Endothelial cell of umbilical vein (primary cell): ENCODE measurements at regions not wholly inside any gene's neighbourhood (a gene's known extent, or its start where the extent isn't known, plus 50 kb on each side); places are given as distances from the start of the nearest gene placed in this dataset.

Source experiments
- BruUV-seq: library from RNA; stranded (reverse); fragments of 400-500 nt; replicated peaks from 2 replicates; lab custom pipeline; 2021; lab: Mats Ljungman, UMichigan
- CTCF ChIA-PET: fragments of 300-600, 350-600 bp; sonication (Branson Sonifier 250); formaldehyde crosslinking; loops from one replicate; lab custom pipeline; 2021; ENCODE audit warnings: antibody characterized with exemption, inconsistent platforms; lab: Charles Lee
- POLR2A ChIA-PET: fragments of 300-600, 350-600 bp; sonication (Branson Sonifier 250); formaldehyde crosslinking; loops from one replicate; lab custom pipeline; 2021; ENCODE audit warnings: antibody characterized with exemption, inconsistent platforms; lab: Charles Lee
- DNase-seq: peaks from one replicate; pipeline ENCODE4 v3.0.0-alpha.2; 2011; ENCODE audit warnings: low read depth, low spot score
- FAIRE-seq: peaks from 2 replicates; lab custom pipeline; 2011; peaks lifted over from hg19 to GRCh38; lab: Jason Lieb, UNC
- H2AFZ ChIP-seq: 2 replicates; pipeline ENCODE4 v1.6.0; 2012; ENCODE audit warnings: low read depth, low read length, control low read depth, inconsistent platforms
- H3K27ac ChIP-seq: 2 replicates; pipeline ENCODE4 v1.5.1; 2011; ENCODE audit warnings: low read depth, mild to moderate bottlenecking, control low read depth, low read length, moderate library complexity; ENCODE audit not compliant: insufficient read depth
- H3K27me3 ChIP-seq, 2 experiments: 2 replicates each; pipeline versions ENCODE4 v1.6.0 to v1.6.1; 2011; ENCODE audit warnings: low read length in 2 of 2, mixed read lengths in 1 of 2; ENCODE audit not compliant: control insufficient read depth in 2 of 2, insufficient read depth in 2 of 2
- H3K36me3 ChIP-seq, 2 experiments: 2 replicates in 1 of 2; 3 replicates in 1 of 2; pipeline ENCODE4 v1.5.1; 2011; ENCODE audit warnings: low read length in 2 of 2, mild to moderate bottlenecking in 1 of 2, moderate library complexity in 1 of 2; ENCODE audit not compliant: control insufficient read depth in 2 of 2, insufficient read depth in 2 of 2; ENCODE audit errors: extremely low read depth in 1 of 2
- H3K4me1 ChIP-seq: 3 replicates; pipeline ENCODE4 v1.5.1; 2011; ENCODE audit warnings: mild to moderate bottlenecking, low read length; ENCODE audit not compliant: control insufficient read depth, insufficient read depth; ENCODE audit errors: extremely low read depth
- H3K4me2 ChIP-seq: 2 replicates; pipeline ENCODE4 v1.6.1; 2011; ENCODE audit warnings: low read length, control low read depth, mixed read lengths; ENCODE audit not compliant: insufficient read depth
- H3K4me3 ChIP-seq, 3 experiments: fragments of 200-600 bp in 1 of 3; sonication (generic), shearing (Covaris generic) in 1 of 3; replicated peaks in 1 of 3; 2 replicates each; pipeline ENCODE4 v1.5.1; 2011 to 2016; ENCODE audit warnings: control low read depth in 3 of 3, low read length in 3 of 3, mild to moderate bottlenecking in 2 of 3, inconsistent platforms in 1 of 3, low read depth in 1 of 3, moderate library complexity in 1 of 3; ENCODE audit not compliant: insufficient read depth in 1 of 3
- H3K79me2 ChIP-seq: 2 replicates; pipeline ENCODE4 v1.6.0; 2012; ENCODE audit warnings: low read length, inconsistent platforms; ENCODE audit not compliant: control insufficient read depth, insufficient read depth
- H3K9ac ChIP-seq: replicated peaks from 2 replicates; pipeline ENCODE3; 2011; ENCODE audit warnings: low read length, control low read depth; ENCODE audit not compliant: insufficient read depth; ENCODE audit errors: extremely low read depth
- H3K9me1 ChIP-seq: replicated peaks from 3 replicates; pipeline ENCODE4 v1.6.0; 2011; ENCODE audit warnings: mild to moderate bottlenecking, low read length; ENCODE audit not compliant: control insufficient read depth, insufficient read depth; ENCODE audit errors: extremely low read depth
- H3K9me3 ChIP-seq: replicated peaks from 2 replicates; pipeline ENCODE4 v1.5.1; 2012; ENCODE audit warnings: low read length, inconsistent platforms; ENCODE audit not compliant: control insufficient read depth, insufficient read depth
- H4K20me1 ChIP-seq: replicated peaks from 2 replicates; pipeline ENCODE3; 2011; ENCODE audit warnings: mild to moderate bottlenecking, low read length; ENCODE audit not compliant: control insufficient read depth, insufficient read depth; ENCODE audit errors: extremely low read depth
- CTCF ChIP-seq, 2 donors: IDR thresholded peaks; 1 replicate in 1 of 2; 2 replicates in 1 of 2; pipeline ENCODE4 v1.5.1; 2011; ENCODE audit warnings: low read length in 2 of 2, mild to moderate bottlenecking in 2 of 2, moderate library complexity in 2 of 2, control low read depth in 1 of 2, inconsistent platforms in 1 of 2, low read depth in 1 of 2; ENCODE audit not compliant: insufficient read depth in 1 of 2; ENCODE audit errors: extremely low read depth in 1 of 2
- EZH2 ChIP-seq: IDR thresholded peaks from 2 replicates; pipeline ENCODE4 v1.6.1; 2012; ENCODE audit warnings: borderline replicate concordance, low read depth, mild to moderate bottlenecking, moderate library complexity, low read length, inconsistent platforms; ENCODE audit not compliant: severe bottlenecking
- FOS ChIP-seq: IDR thresholded peaks from 2 replicates; pipeline ENCODE4 v1.6.1; 2011; ENCODE audit warnings: mild to moderate bottlenecking, low read length, moderate library complexity, borderline replicate concordance; ENCODE audit not compliant: insufficient read depth
- GATA2 ChIP-seq: IDR thresholded peaks from 2 replicates; pipeline ENCODE4 v1.7.0; 2011; ENCODE audit warnings: low read depth, mild to moderate bottlenecking, moderate library complexity, mixed read lengths, low read length; ENCODE audit not compliant: insufficient read length, insufficient read depth
- JUN ChIP-seq: IDR thresholded peaks from 2 replicates; pipeline ENCODE4 v1.6.1; 2011; ENCODE audit warnings: borderline replicate concordance, low read depth; ENCODE audit not compliant: insufficient read length, insufficient read depth
- MYC ChIP-seq: IDR thresholded peaks from one replicate; pipeline ENCODE4 v1.6.1; 2011; ENCODE audit warnings: mild to moderate bottlenecking, low read depth, low read length
- POLR2A ChIP-seq: IDR thresholded peaks from 2 replicates; pipeline ENCODE4 v1.6.1; 2012; ENCODE audit warnings: low read depth, mild to moderate bottlenecking, control low read depth, low read length
- POLR2AphosphoS5 ChIP-seq: IDR thresholded peaks from 2 replicates; pipeline ENCODE4 v1.6.1; 2012; ENCODE audit warnings: low read depth, mild to moderate bottlenecking, control low read depth, low read length, moderate library complexity; ENCODE audit not compliant: insufficient read depth
- dilution Hi-C: fragments of 300-500 bp; cut with MboI; formaldehyde crosslinking; loops from one replicate; pipeline ENCODE4 v1.15.0; 2019; ENCODE audit warnings: low sequenced_read_pairs; ENCODE audit not compliant: extremely low pct_ligation_motif_present
- intact Hi-C: fragments of 100-400 bp; cut with micrococcal nuclease; formaldehyde crosslinking; loops from one replicate; pipeline ENCODE4 v1.10.0; 2022
- TF ChIP-seq, protein P1 (sequence below): IDR thresholded peaks from 2 replicates; pipeline ENCODE4 v1.6.1; 2011; ENCODE audit not compliant: insufficient read depth, insufficient read length

GRCh38 chr12:69167648-69168165, 71.7 kb upstream of the CPSF6 start:
- DNase-seq (no peak), FAIRE-seq (no peak)
- no peak overlapping the region for H3K27ac ChIP-seq
- no peak overlapping the region for H2AFZ ChIP-seq
- no peak overlapping the region for H3K4me3 ChIP-seq
- H3K4me2 ChIP-seq: no peak overlapping the region
- no TSS peak for BruUV-seq
- ChIA-PET CTCF (interaction anchor here (1.5 to 2.8 kb wide), 3 partner anchors 11 to 13 kb away, joined by 3 to 11 read pairs (median 7); no protein-coding TSS in a partner anchor), POLR2A (no interaction called here)
- H3K4me1 ChIP-seq: no peaks in the 10 kb centered on the region
- H4K20me1 ChIP-seq: no peaks in the 10 kb centered on the region
- H3K36me3 ChIP-seq: no peaks in the 10 kb centered on the region
- no peaks in the 10 kb centered on the region for H3K9me3 ChIP-seq
- no peak overlapping the region for H3K9ac ChIP-seq
- intact Hi-C loops: no loop called here
- TF ChIP-seq POLR2AphosphoS5 (no peak), JUN (no peak), POLR2A (no peak), CTCF (IDR thresholded peaks at IDR 0.05; ENCODE audit: extremely low read depth in 1 of 2, insufficient read depth in 1 of 2, low read depth in 1 of 2, low read length in 2 of 2) (no peak), GATA2 (no peak), EZH2 (no peak), MYC (no peak), FOS (no peak)
- TF ChIP-seq, protein P1, sequence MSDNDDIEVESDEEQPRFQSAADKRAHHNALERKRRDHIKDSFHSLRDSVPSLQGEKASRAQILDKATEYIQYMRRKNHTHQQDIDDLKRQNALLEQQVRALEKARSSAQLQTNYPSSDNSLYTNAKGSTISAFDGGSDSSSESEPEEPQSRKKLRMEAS: no peak
- dilution Hi-C loops: no loop called here
- H3K9me1 ChIP-seq: no peaks in the 10 kb centered on the region
- peaks cover 0 to 4% of the 10 kb centered on the region in 2 experiments for H3K27me3 ChIP-seq
- no peaks in the 10 kb centered on the region for H3K79me2 ChIP-seq
